ENCODE measurements at regions not wholly inside any gene's neighbourhood (a gene's known extent, or its start where the extent isn't known, plus 50 kb on each side); places are given as distances from the start of the nearest gene placed in this dataset.

DNA sequence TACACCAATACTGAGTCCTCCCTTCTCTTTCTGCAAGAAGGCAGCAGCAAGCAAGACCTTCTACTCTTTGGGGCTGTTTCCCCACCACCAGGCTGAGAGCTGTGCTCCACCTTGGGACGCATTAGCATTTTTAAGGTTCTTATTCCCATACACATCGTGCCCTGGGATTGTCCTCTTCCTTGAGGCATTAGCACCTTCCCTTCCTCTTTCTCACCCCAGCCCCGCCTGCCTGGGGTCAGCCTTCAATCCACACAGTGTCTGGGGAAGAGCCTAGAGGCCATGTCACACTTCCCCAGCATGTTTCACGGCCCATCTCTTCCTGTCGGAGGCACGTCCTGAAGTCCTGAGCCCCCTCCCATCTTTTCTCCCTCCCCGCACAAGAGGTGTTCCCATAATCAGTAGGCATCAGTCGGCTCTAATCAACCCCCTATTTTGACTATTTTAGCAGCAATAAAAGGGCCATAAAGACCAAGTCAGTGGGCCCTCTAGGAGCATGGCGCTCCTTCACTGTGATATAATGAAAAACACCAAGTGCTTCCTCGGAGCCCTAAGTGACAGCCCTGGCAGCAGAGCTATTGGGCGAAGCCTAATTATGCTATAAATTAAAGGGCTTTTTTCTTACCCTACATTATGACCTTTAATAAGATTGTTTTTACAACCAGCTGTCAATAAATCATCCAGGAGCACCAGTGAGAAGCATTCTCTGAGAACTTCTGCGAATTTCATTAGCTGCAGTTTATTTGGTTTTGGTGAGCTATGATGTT is 55.0 kb upstream of the PKDCC start:
- Histone ChIP-seq H3K27ac (ENCODE audit: low read depth, low read length) (no peak overlapping the region), H2AFZ (ENCODE audit: low read depth, low read length) (no peak overlapping the region), H3K4me2 (ENCODE audit: low read length) (no peak overlapping the region), H3K36me3 (ENCODE audit: insufficient read depth, low read length) (no peaks in the 10 kb centered on the region), H3K9ac (ENCODE audit: low read length) (no peak overlapping the region), H4K20me1 (ENCODE audit: insufficient read depth, low read length) (no peaks in the 10 kb centered on the region), H3K27me3 (ENCODE audit: insufficient read depth, low read length) (no peaks in the 10 kb centered on the region), H3K79me2 (ENCODE audit: insufficient read depth, low read length) (no peaks in the 10 kb centered on the region), H3K9me3 (ENCODE audit: insufficient read depth, low read depth, low read length) (no peaks in the 10 kb centered on the region), H3K4me1 (ENCODE audit: insufficient read depth, low read length) (no peaks in the 10 kb centered on the region), H3K4me3 (ENCODE audit: insufficient read depth, low read depth, low read length) (no peak overlapping the region)
- H3K9me3 Mint-ChIP-seq (ENCODE audit: unreplicated experiment): peaks cover 4% of the 10 kb centered on the region
- H3K4me1 Mint-ChIP-seq (ENCODE audit: low read depth, unreplicated experiment): peaks cover 18% of the 10 kb centered on the region
- DNase-seq (ENCODE audit: low read depth) (no peak), FAIRE-seq (no peak)
- H3K4me3 Mint-ChIP-seq (ENCODE audit: unreplicated experiment): no peak overlapping the region
- H3K27ac Mint-ChIP-seq (ENCODE audit: unreplicated experiment): no peak overlapping the region
- H3K27me3 Mint-ChIP-seq (ENCODE audit: low read depth, unreplicated experiment): peaks cover 15% of the 10 kb centered on the region
- no peak for TF ChIP-seq EZH2 (IDR thresholded peaks at IDR 0.05; ENCODE audit: insufficient read depth, low read length)
- TF ChIP-seq, protein P1, sequence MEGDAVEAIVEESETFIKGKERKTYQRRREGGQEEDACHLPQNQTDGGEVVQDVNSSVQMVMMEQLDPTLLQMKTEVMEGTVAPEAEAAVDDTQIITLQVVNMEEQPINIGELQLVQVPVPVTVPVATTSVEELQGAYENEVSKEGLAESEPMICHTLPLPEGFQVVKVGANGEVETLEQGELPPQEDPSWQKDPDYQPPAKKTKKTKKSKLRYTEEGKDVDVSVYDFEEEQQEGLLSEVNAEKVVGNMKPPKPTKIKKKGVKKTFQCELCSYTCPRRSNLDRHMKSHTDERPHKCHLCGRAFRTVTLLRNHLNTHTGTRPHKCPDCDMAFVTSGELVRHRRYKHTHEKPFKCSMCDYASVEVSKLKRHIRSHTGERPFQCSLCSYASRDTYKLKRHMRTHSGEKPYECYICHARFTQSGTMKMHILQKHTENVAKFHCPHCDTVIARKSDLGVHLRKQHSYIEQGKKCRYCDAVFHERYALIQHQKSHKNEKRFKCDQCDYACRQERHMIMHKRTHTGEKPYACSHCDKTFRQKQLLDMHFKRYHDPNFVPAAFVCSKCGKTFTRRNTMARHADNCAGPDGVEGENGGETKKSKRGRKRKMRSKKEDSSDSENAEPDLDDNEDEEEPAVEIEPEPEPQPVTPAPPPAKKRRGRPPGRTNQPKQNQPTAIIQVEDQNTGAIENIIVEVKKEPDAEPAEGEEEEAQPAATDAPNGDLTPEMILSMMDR (IDR thresholded peaks at IDR 0.05; ENCODE audit: insufficient read depth, low read depth, low read length): no peak
- H3K36me3 Mint-ChIP-seq (ENCODE audit: low read depth, unreplicated experiment): no peaks in the 10 kb centered on the region

DNA sequence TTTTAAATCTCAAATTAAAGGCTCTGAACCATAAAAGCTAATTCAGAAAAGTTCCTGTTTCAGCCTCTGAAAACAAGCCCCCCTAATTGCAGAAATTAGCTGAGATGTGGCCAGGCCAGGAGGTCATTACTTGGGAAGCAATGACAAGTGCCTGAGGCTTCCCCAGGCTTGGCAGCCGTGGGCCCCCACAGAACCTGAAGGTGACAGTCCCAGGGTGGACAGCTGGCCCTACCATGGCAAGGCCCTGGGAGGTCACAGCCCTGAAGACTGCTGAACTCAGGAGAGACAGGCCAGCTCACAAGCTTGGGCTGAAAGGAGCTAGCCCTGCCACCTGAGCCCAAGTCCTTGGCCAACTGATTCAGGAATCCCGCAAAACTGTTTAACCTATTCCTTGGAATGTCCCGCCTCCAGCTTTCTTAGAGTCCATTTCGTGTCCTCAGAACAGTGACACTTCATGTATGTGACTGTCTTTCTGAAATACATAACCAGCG is 54.3 kb upstream of the PKDCC start:
- H3K27ac ChIP-seq (ENCODE audit: low read depth, low read length): no peak overlapping the region
- no peaks in the 10 kb centered on the region for H3K36me3 ChIP-seq (ENCODE audit: insufficient read depth, low read length)
- H3K9me3 ChIP-seq (ENCODE audit: insufficient read depth, low read depth, low read length): no peaks in the 10 kb centered on the region
- H3K79me2 ChIP-seq (ENCODE audit: insufficient read depth, low read length): no peaks in the 10 kb centered on the region
- no peak overlapping the region for H3K4me3 Mint-ChIP-seq (ENCODE audit: unreplicated experiment)
- no peaks in the 10 kb centered on the region for H4K20me1 ChIP-seq (ENCODE audit: insufficient read depth, low read length)
- no peak for DNase-seq (ENCODE audit: low read depth)
- H3K4me3 ChIP-seq (ENCODE audit: insufficient read depth, low read depth, low read length): no peak overlapping the region
- FAIRE-seq: no peak
- peaks cover 13% of the 10 kb centered on the region for H3K27me3 Mint-ChIP-seq (ENCODE audit: low read depth, unreplicated experiment)
- no peaks in the 10 kb centered on the region for H3K36me3 Mint-ChIP-seq (ENCODE audit: low read depth, unreplicated experiment)
- H3K4me2 ChIP-seq (ENCODE audit: low read length): no peak overlapping the region
- no peak overlapping the region for H3K27ac Mint-ChIP-seq (ENCODE audit: unreplicated experiment)
- H2AFZ ChIP-seq (ENCODE audit: low read depth, low read length): no peak overlapping the region
- H3K27me3 ChIP-seq (ENCODE audit: insufficient read depth, low read length): no peaks in the 10 kb centered on the region
- no peaks in the 10 kb centered on the region for H3K4me1 ChIP-seq (ENCODE audit: insufficient read depth, low read length)
- peaks cover 5% of the 10 kb centered on the region for H3K9me3 Mint-ChIP-seq (ENCODE audit: unreplicated experiment)
- H3K4me1 Mint-ChIP-seq (ENCODE audit: low read depth, unreplicated experiment): peaks cover 18% of the 10 kb centered on the region
- H3K9ac ChIP-seq (ENCODE audit: low read length): no peak overlapping the region
- TF ChIP-seq EZH2 (IDR thresholded peaks at IDR 0.05; ENCODE audit: insufficient read depth, low read length): no peak
- TF ChIP-seq, protein P1 (IDR thresholded peaks at IDR 0.05; ENCODE audit: insufficient read depth, low read depth, low read length): no peak

DNA sequence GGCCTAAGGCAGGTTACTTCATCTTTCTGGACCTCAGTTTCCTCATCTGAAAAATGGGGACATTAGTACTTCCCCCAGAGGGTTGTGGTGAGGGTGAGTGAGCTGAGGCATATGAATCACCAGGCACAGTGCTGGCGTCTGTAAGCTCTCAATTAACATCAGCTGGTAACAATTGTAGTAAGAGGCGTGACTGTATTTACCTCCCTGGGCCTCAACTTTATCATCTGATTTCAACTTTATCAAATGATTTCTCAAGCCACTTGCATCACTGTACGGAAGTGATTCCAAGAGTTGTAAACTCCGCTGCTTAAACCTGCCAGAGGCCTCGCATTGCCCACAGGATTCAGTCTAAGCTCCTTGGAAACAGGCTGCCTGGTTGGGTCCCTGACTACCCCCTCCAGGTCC is 53.6 kb upstream of the PKDCC start:
- H3K4me3 ChIP-seq (ENCODE audit: insufficient read depth, low read depth, low read length): no peak overlapping the region
- Mint-ChIP-seq H3K4me3 (ENCODE audit: unreplicated experiment) (no peak overlapping the region), H3K27ac (ENCODE audit: unreplicated experiment) (no peak overlapping the region), H3K36me3 (ENCODE audit: low read depth, unreplicated experiment) (no peaks in the 10 kb centered on the region), H3K4me1 (ENCODE audit: low read depth, unreplicated experiment) (peaks cover 18% of the 10 kb centered on the region), H3K9me3 (ENCODE audit: unreplicated experiment) (peaks cover 5% of the 10 kb centered on the region), H3K27me3 (ENCODE audit: low read depth, unreplicated experiment) (peaks cover 13% of the 10 kb centered on the region)
- no peak overlapping the region for H3K27ac ChIP-seq (ENCODE audit: low read depth, low read length)
- no peak overlapping the region for H3K4me2 ChIP-seq (ENCODE audit: low read length)
- H3K9me3 ChIP-seq (ENCODE audit: insufficient read depth, low read depth, low read length): no peaks in the 10 kb centered on the region
- FAIRE-seq (no peak), DNase-seq (ENCODE audit: low read depth) (peak; percentile 73)
- H3K4me1 ChIP-seq (ENCODE audit: insufficient read depth, low read length): no peaks in the 10 kb centered on the region
- TF ChIP-seq, protein P1 (IDR thresholded peaks at IDR 0.05; ENCODE audit: insufficient read depth, low read depth, low read length): no peak
- no peak for TF ChIP-seq EZH2 (IDR thresholded peaks at IDR 0.05; ENCODE audit: insufficient read depth, low read length)
- no peaks in the 10 kb centered on the region for H3K27me3 ChIP-seq (ENCODE audit: insufficient read depth, low read length)
- no peak overlapping the region for H3K9ac ChIP-seq (ENCODE audit: low read length)
- no peak overlapping the region for H2AFZ ChIP-seq (ENCODE audit: low read depth, low read length)
- no peaks in the 10 kb centered on the region for H3K36me3 ChIP-seq (ENCODE audit: insufficient read depth, low read length)
- H4K20me1 ChIP-seq (ENCODE audit: insufficient read depth, low read length): no peaks in the 10 kb centered on the region
- H3K79me2 ChIP-seq (ENCODE audit: insufficient read depth, low read length): no peaks in the 10 kb centered on the region

All from astrocyte (in vitro differentiated cells and primary cell).